HFF-Myc (cell line): ENCODE measurements at regions not wholly inside any gene's neighbourhood (a gene's known extent, or its start where the extent isn't known, plus 50 kb on each side); places are given as distances from the start of the nearest gene placed in this dataset.

Experiments
- DNase-seq: peaks from one replicate; pipeline ENCODE4 v3.0.0-alpha.2; 2011; ENCODE audit warnings: low read depth; ENCODE audit errors: extremely low read depth
- H3K4me3 ChIP-seq: replicated peaks from 2 replicates; pipeline ENCODE4 v1.5.1; 2011; ENCODE audit warnings: low read depth, mild to moderate bottlenecking, control low read depth, low read length
- CTCF ChIP-seq: IDR thresholded peaks from 2 replicates; pipeline ENCODE4 v1.5.1; 2012; ENCODE audit warnings: mild to moderate bottlenecking, low read depth, low read length, control low read depth; ENCODE audit errors: missing control alignments

DNA sequence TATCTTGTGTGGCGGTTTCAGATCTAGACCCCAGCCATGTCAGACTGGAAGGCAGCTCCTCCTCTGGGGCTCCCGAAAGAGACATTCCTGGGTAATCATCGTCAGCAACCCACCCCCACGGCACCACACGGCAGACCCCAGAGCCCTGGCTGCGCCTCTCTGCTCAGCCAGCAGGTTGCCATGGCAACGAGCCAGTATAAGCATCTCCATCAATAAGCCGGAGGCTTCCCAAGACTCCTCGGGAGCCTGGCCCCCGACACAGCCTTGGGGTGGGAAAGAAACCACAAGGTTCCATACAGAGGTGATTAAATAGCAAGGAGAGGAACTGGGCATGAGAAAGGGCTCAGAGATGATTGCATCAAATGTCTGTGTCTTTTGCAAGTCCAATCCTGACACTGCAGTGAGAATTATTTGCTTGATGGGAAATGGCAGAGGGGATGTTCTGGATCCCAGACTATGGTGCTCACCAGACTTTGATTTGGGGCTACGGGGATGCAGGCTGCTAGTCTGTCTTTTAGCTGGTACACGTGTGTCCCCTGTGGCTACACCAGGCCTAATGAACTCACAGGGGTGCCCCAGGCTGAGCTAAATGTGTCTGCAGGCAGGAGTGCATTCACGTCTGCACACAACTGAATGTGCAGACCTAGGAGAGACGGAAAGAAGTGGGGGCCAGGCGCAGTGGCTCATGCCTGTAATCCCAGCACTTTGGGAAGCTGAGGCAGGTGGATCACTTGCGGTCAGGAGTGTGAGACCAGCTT lies 320.5 kb upstream of the TNRC6C start:
- TF ChIP-seq CTCF = no peak
- no peak overlapping the region for H3K4me3 ChIP-seq
- no peak for DNase-seq

DNA sequence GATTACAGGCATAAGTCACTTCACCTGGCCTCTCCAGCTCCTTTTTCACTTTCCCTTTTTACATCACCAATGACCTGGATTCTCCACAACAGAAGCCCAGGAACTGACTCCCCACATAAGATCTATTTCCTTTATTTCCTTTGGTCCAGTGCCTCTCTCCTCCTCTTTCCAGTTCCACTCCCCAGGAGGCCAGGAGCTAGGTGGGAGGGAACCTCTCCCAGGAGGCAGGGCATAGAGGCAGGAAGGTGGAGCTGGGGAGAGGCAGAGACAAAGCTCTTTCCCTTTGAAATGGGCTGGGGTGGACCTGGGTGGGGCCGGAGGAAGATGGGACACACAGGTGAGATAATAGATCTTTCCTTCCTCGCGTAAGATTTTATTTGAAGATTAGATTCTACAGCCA lies 318.3 kb upstream of the TNRC6C start:
- no peak for DNase-seq
- H3K4me3 ChIP-seq = no peak overlapping the region
- no peak for TF ChIP-seq CTCF

GRCh38 chr17:77640916-77641605 lies 317.4 kb upstream of the TNRC6C start:
- TF ChIP-seq CTCF = no peak
- H3K4me3 ChIP-seq = no peak overlapping the region
- DNase-seq = no peak

DNA sequence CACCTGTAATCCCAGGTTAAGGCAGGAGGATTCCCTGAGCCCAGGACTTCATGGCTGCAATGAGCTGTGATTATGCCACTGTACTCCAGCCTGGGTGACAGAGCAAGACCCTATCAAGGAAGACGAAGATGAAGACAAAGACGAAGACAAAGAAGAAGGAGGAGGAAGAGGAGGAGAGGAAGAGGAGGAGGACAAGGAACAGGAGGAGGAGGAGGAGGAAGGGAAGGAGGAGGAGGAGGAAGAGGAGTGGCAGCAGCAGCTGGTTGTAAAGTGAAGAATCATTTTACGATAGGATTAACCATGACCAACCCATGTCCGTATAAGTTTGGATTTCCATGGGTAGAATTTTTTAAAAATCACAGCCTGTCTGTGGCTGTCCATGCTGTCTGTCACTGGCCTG lies 316.8 kb upstream of the TNRC6C start:
- no peak for TF ChIP-seq CTCF
- DNase-seq = no peak
- H3K4me3 ChIP-seq = no peak overlapping the region

DNA sequence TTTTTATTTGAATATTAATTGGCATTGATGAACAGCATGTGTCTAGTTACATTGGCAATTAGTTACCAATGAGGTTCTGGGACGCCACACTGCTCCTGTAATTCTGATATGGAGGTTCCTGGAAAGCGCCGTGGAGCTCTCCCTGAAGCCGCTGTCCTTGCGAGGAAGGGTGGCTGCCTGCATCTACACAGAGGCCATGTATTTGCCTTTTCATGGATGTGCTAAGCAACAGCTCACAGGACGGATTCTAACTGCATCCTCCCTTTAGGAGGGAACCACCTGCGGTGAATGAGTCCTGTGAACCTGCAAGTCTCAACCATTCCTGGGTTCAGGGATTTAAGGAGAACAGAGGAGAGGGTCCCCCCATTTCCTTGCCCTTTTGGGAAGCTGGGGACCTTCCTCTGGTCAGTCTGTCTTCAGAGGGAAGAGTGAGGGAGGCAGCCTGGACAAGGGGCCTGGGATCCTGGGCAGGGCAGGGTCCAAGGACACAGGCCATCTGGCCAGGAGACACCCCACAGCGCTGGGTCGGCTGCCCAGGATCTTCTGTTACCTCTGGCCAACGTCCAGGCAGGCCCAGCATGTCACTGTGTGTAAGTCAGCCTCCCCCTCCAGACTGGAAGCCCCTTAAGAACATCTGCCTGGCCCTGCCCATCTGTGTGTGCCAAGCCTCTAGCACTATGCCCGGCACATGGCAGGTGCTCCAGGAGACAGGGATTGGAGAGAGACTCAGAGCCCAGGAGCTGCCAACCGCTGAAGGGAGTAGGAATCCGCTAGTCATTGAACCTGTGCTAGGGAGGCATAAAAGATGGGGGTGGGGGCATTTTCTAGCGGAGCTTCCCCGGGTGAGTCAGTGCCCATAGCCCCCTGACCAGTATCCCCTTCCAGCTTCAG lies 314.1 kb upstream of the TNRC6C start:
- no peak for TF ChIP-seq CTCF
- no peak overlapping the region for H3K4me3 ChIP-seq
- no peak for DNase-seq

- H3K4me3 ChIP-seq = no peak overlapping the region
- no peak for TF ChIP-seq CTCF
- no peak for DNase-seq
Measured at GRCh38 chr17:77645072-77646045, 313.1 kb upstream of the TNRC6C start.
